Body of pancreas (tissue), 4 donors: ENCODE measurements at regions not wholly inside any gene's neighbourhood (a gene's known extent, or its start where the extent isn't known, plus 50 kb on each side); places are given as distances from the start of the nearest gene placed in this dataset.

ENCODE experiments used
- POLR2A ChIP-seq, 3 donors: fragments of 450-650 bp; IDR thresholded peaks; one replicate each; pipeline ENCODE4 v1.6.1; 2016; ENCODE audit warnings: antibody characterized with exemption in 3 of 3, mild to moderate bottlenecking in 2 of 3
- TF ChIP-seq, protein P1 (sequence below), 7 experiments: fragments of 450-650 bp in 4 of 7; fragments of 200-600 bp in 3 of 7; sonication (generic) in 3 of 7; IDR thresholded peaks; one replicate each; pipeline ENCODE4 v1.5.1; 2016 to 2019; ENCODE audit warnings: antibody characterized with exemption in 7 of 7

DNA sequence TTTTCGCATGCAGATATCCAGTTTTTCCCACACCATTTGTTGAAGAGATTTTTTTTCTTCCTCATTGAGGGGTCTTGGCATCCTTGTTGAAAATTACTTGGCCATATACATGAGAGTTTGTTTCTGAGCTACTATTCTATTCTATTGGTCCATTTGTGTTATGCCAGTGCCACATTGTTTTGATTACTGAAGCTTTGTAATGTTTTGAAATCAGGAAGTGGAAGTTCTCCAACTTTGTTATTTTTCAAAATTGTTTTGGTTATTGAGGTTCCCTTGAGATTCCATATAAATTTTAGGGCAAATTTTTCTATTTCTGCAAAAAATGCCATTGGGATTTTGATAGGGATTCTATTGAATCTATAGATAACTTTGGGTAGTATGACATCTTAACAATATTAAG is 130.3 kb upstream of the PFN2 start:
- no peak for TF ChIP-seq POLR2A (IDR thresholded peaks at IDR 0.05)
- TF ChIP-seq, protein P1, sequence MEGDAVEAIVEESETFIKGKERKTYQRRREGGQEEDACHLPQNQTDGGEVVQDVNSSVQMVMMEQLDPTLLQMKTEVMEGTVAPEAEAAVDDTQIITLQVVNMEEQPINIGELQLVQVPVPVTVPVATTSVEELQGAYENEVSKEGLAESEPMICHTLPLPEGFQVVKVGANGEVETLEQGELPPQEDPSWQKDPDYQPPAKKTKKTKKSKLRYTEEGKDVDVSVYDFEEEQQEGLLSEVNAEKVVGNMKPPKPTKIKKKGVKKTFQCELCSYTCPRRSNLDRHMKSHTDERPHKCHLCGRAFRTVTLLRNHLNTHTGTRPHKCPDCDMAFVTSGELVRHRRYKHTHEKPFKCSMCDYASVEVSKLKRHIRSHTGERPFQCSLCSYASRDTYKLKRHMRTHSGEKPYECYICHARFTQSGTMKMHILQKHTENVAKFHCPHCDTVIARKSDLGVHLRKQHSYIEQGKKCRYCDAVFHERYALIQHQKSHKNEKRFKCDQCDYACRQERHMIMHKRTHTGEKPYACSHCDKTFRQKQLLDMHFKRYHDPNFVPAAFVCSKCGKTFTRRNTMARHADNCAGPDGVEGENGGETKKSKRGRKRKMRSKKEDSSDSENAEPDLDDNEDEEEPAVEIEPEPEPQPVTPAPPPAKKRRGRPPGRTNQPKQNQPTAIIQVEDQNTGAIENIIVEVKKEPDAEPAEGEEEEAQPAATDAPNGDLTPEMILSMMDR (IDR thresholded peaks at IDR 0.05) = no peak
